ENCODE measurements at regions not wholly inside any gene's neighbourhood (a gene's known extent, or its start where the extent isn't known, plus 50 kb on each side); places are given as distances from the start of the nearest gene placed in this dataset.

DNA sequence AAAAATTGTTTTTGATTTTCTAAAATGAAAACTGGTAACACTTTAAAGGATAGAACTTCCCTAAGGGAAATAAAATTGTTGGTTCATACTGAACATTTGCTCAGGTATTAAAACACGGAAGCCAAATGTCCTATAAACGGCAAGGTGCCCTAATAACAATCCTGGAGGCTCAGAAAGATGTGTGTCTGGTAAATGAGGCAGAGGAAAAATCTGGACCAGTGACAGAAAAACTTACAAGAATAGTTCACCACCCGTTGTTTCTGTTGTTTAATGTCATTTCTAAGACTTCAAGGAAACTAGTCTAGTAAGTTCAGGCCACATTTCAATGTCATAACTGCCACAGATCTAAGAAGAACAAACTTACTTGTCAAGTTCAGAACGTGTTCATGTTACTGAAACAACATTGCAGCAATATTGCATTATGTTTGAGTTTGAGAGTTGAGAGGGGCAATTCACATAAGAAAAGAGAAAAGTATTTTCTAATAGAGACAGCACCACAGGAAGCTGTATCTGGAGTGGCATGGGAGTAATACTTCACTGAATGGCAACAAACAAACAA, 476.6 kb downstream of the GRXCR1 start:
- Histone ChIP-seq H3K4me3 (ENCODE audit: low read length) (no peak overlapping the region), H3K27me3 (ENCODE audit: control insufficient read depth, insufficient read depth, low read length) (no peaks in the 10 kb centered on the region), H3K4me1 (ENCODE audit: control insufficient read depth, insufficient read depth, low read length) (no peaks in the 10 kb centered on the region), H3K9me3 (ENCODE audit: control insufficient read depth, insufficient read depth, low read length) (no peaks in the 10 kb centered on the region), H3K27ac (ENCODE audit: low read length) (no peak overlapping the region), H3K36me3 (ENCODE audit: control insufficient read depth, insufficient read depth, low read length) (no peaks in the 10 kb centered on the region)
- no CpG with 5 or more reads among the region's 4 CpGs for WGBS (ENCODE audit: insufficient coverage, insufficient read length)
- no peak for DNase-seq (ENCODE audit: low read depth, low spot score)

DNA sequence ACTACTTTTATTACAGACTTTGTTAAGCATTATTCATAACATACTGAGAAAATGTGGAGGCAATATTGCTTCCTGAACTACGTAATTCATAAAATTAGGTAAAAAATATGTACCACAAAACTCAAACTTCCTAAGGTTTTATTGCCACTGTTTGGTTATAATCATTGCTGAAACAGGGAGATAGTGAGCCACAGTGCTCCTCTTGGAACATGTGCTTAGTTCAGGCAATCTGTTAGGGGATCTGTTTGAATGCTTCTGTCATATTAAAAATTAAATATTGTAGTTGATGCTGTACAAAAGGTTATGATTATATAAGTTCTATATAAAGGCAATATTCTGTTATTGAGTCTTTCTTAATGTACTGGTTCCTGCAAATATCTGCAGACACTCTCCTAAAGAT, 480.7 kb downstream of the GRXCR1 start:
- no CpG with 5 or more reads among the region's 1 CpG for WGBS (ENCODE audit: insufficient coverage, insufficient read length)
- no peak overlapping the region for H3K27ac ChIP-seq (ENCODE audit: low read length)
- no peak overlapping the region for H3K4me3 ChIP-seq (ENCODE audit: low read length)
- H3K4me1 ChIP-seq (ENCODE audit: control insufficient read depth, insufficient read depth, low read length) = no peaks in the 10 kb centered on the region
- no peaks in the 10 kb centered on the region for H3K27me3 ChIP-seq (ENCODE audit: control insufficient read depth, insufficient read depth, low read length)
- no peaks in the 10 kb centered on the region for H3K9me3 ChIP-seq (ENCODE audit: control insufficient read depth, insufficient read depth, low read length)
- no peak for DNase-seq (ENCODE audit: low read depth, low spot score)
- no peaks in the 10 kb centered on the region for H3K36me3 ChIP-seq (ENCODE audit: control insufficient read depth, insufficient read depth, low read length)

DNA sequence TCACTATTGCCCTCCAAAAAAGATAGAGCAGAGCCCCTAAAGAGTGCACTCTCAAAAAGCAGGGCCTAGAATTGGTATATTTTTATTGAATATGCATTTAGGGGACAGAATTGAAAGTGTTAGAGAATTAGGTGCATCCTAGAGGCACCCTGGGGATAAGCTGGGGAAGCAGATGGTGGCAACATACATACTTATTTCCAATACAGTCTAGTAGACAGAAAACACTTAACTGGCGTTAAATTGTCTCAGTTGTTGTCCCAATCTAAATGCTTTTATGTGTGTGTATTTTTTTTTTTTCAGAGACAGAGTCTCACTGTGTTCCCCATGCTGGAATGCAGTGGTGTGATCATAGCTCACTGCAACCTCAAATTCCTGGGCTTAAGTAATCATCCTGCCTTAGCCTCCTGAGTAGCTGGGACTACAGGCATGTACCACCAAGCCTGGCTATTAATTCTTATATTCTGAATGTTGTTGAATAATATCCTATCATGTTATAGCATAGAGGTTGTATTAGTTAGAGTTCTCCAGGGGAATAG, 481.8 kb downstream of the GRXCR1 start:
- WGBS (ENCODE audit: insufficient coverage, insufficient read length) = no CpG with 5 or more reads among the region's 1 CpG
- Histone ChIP-seq H3K27me3 (ENCODE audit: control insufficient read depth, insufficient read depth, low read length) (no peaks in the 10 kb centered on the region), H3K27ac (ENCODE audit: low read length) (no peak overlapping the region), H3K4me3 (ENCODE audit: low read length) (no peak overlapping the region), H3K9me3 (ENCODE audit: control insufficient read depth, insufficient read depth, low read length) (no peaks in the 10 kb centered on the region), H3K36me3 (ENCODE audit: control insufficient read depth, insufficient read depth, low read length) (no peaks in the 10 kb centered on the region), H3K4me1 (ENCODE audit: control insufficient read depth, insufficient read depth, low read length) (no peaks in the 10 kb centered on the region)
- no peak for DNase-seq (ENCODE audit: low read depth, low spot score)

GRCh38 chr4:43379016-43379415, 486.5 kb downstream of the GRXCR1 start:
- no peak overlapping the region for H3K27ac ChIP-seq (ENCODE audit: low read length)
- no peaks in the 10 kb centered on the region for H3K9me3 ChIP-seq (ENCODE audit: control insufficient read depth, insufficient read depth, low read length)
- no peaks in the 10 kb centered on the region for H3K36me3 ChIP-seq (ENCODE audit: control insufficient read depth, insufficient read depth, low read length)
- 100% methylated on average over 1 of the region's 1 CpG for WGBS (ENCODE audit: insufficient coverage, insufficient read length)
- no peaks in the 10 kb centered on the region; the same call in 1 of the 2 replicates for H3K4me1 ChIP-seq (ENCODE audit: control insufficient read depth, insufficient read depth, low read length)
- no peaks in the 10 kb centered on the region for H3K27me3 ChIP-seq (ENCODE audit: control insufficient read depth, insufficient read depth, low read length)
- H3K4me3 ChIP-seq (ENCODE audit: low read length) = no peak overlapping the region
- no peak for DNase-seq (ENCODE audit: low read depth, low spot score)

- peak; percentile 2 for DNase-seq (ENCODE audit: low read depth, low spot score)
- no CpG with 5 or more reads among the region's 2 CpGs for WGBS (ENCODE audit: insufficient coverage, insufficient read length)
- Histone ChIP-seq H3K4me1 (ENCODE audit: control insufficient read depth, insufficient read depth, low read length) (no peaks in the 10 kb centered on the region; the same call in 1 of the 2 replicates), H3K27ac (ENCODE audit: low read length) (no peak overlapping the region), H3K4me3 (ENCODE audit: low read length) (no peak overlapping the region), H3K27me3 (ENCODE audit: control insufficient read depth, insufficient read depth, low read length) (no peaks in the 10 kb centered on the region), H3K9me3 (ENCODE audit: control insufficient read depth, insufficient read depth, low read length) (no peaks in the 10 kb centered on the region), H3K36me3 (ENCODE audit: control insufficient read depth, insufficient read depth, low read length) (no peaks in the 10 kb centered on the region)
Measured at GRCh38 chr4:43380093-43380492, 487.6 kb downstream of the GRXCR1 start.

- H3K27ac ChIP-seq (ENCODE audit: low read length) = no peak overlapping the region
- H3K4me3 ChIP-seq (ENCODE audit: low read length) = no peak overlapping the region
- WGBS (ENCODE audit: insufficient coverage, insufficient read length) = no CpG with 5 or more reads among the region's 1 CpG
- H3K36me3 ChIP-seq (ENCODE audit: control insufficient read depth, insufficient read depth, low read length) = no peaks in the 10 kb centered on the region
- no peaks in the 10 kb centered on the region for H3K9me3 ChIP-seq (ENCODE audit: control insufficient read depth, insufficient read depth, low read length)
- no peak for DNase-seq (ENCODE audit: low read depth, low spot score)
- H3K4me1 ChIP-seq (ENCODE audit: control insufficient read depth, insufficient read depth, low read length) = no peaks in the 10 kb centered on the region
- no peaks in the 10 kb centered on the region for H3K27me3 ChIP-seq (ENCODE audit: control insufficient read depth, insufficient read depth, low read length)
Measured at GRCh38 chr4:43391069-43391468, 498.6 kb downstream of the GRXCR1 start.

GRCh38 chr4:43394976-43395375, 502.5 kb downstream of the GRXCR1 start:
- no peaks in the 10 kb centered on the region for H3K4me1 ChIP-seq (ENCODE audit: control insufficient read depth, insufficient read depth, low read length)
- no peak overlapping the region for H3K4me3 ChIP-seq (ENCODE audit: low read length)
- WGBS (ENCODE audit: insufficient coverage, insufficient read length) = no CpG with 5 or more reads among the region's 3 CpGs
- H3K27me3 ChIP-seq (ENCODE audit: control insufficient read depth, insufficient read depth, low read length) = no peaks in the 10 kb centered on the region
- DNase-seq (ENCODE audit: low read depth, low spot score) = no peak
- no peaks in the 10 kb centered on the region for H3K36me3 ChIP-seq (ENCODE audit: control insufficient read depth, insufficient read depth, low read length)
- no peaks in the 10 kb centered on the region for H3K9me3 ChIP-seq (ENCODE audit: control insufficient read depth, insufficient read depth, low read length)
- no peak overlapping the region for H3K27ac ChIP-seq (ENCODE audit: low read length)

DNA sequence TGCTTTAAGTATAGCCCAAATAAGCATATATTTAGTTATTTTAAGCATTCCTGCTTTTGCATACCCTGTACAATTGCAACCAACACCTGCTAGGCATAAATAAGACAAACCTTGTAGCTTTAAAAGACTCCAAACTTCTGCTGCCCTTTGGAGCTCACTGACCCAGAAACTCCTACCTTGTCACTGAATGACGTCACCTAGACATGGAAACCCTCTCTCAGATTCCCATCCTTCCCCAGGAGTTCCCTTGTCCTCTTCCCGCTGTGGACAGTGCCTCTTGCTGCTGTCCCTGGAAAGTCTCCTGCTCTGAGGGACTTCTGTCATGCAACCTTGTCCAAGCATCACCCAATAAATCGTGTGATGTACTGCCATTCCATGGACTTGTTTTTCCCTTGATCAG, 507.2 kb downstream of the GRXCR1 start:
- WGBS (ENCODE audit: insufficient coverage, insufficient read length) = no CpG with 5 or more reads among the region's 3 CpGs

GRCh38 chr4:43402393-43402792, 509.9 kb downstream of the GRXCR1 start:
- H3K4me3 ChIP-seq (ENCODE audit: low read length) = no peak overlapping the region
- H3K27ac ChIP-seq (ENCODE audit: low read length) = no peak overlapping the region
- no peaks in the 10 kb centered on the region for H3K36me3 ChIP-seq (ENCODE audit: control insufficient read depth, insufficient read depth, low read length)
- no peaks in the 10 kb centered on the region for H3K27me3 ChIP-seq (ENCODE audit: control insufficient read depth, insufficient read depth, low read length)
- no CpG with 5 or more reads among the region's 1 CpG for WGBS (ENCODE audit: insufficient coverage, insufficient read length)
- H3K9me3 ChIP-seq (ENCODE audit: control insufficient read depth, insufficient read depth, low read length) = no peaks in the 10 kb centered on the region
- no peaks in the 10 kb centered on the region for H3K4me1 ChIP-seq (ENCODE audit: control insufficient read depth, insufficient read depth, low read length)
- no peak for DNase-seq (ENCODE audit: low read depth, low spot score)

More for the DNA sequence above, 507.2 kb downstream of the GRXCR1 start:
- Histone ChIP-seq H3K36me3 (ENCODE audit: control insufficient read depth, insufficient read depth, low read length) (no peaks in the 10 kb centered on the region), H3K27ac (ENCODE audit: low read length) (no peak overlapping the region), H3K9me3 (ENCODE audit: control insufficient read depth, insufficient read depth, low read length) (no peaks in the 10 kb centered on the region), H3K4me1 (ENCODE audit: control insufficient read depth, insufficient read depth, low read length) (no peaks in the 10 kb centered on the region), H3K4me3 (ENCODE audit: low read length) (no peak overlapping the region), H3K27me3 (ENCODE audit: control insufficient read depth, insufficient read depth, low read length) (no peaks in the 10 kb centered on the region)
- DNase-seq (ENCODE audit: low read depth, low spot score) = no peak

GRCh38 chr4:43410636-43411035, 518.1 kb downstream of the GRXCR1 start:
- no CpG with 5 or more reads among the region's 9 CpGs for WGBS (ENCODE audit: insufficient coverage, insufficient read length)
- H3K36me3 ChIP-seq (ENCODE audit: control insufficient read depth, insufficient read depth, low read length) = no peaks in the 10 kb centered on the region
- no peak overlapping the region for H3K4me3 ChIP-seq (ENCODE audit: low read length)
- H3K27ac ChIP-seq (ENCODE audit: low read length) = no peak overlapping the region
- no peaks in the 10 kb centered on the region for H3K27me3 ChIP-seq (ENCODE audit: control insufficient read depth, insufficient read depth, low read length)
- H3K9me3 ChIP-seq (ENCODE audit: control insufficient read depth, insufficient read depth, low read length) = no peaks in the 10 kb centered on the region
- DNase-seq (ENCODE audit: low read depth, low spot score) = no peak
- no peaks in the 10 kb centered on the region for H3K4me1 ChIP-seq (ENCODE audit: control insufficient read depth, insufficient read depth, low read length)

DNA sequence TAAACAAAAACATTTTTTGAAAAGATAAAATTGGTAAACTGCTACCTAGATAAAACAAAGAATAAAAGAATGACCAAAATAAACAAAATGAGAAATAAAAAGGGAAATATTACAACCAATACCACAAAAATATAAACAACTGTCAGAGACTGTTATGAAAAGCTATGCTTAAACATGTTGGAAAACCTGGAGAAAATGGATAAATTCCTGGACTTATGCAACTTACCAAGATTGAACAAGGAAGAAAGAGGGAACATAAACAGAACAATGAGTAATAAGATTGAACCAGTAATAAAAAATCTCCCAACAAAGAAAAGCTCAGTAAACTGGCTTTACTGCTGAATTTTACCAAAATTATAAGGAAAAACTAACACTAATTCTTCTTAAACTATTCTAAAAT, 518.7 kb downstream of the GRXCR1 start:
- Histone ChIP-seq H3K9me3 (ENCODE audit: control insufficient read depth, insufficient read depth, low read length) (no peaks in the 10 kb centered on the region), H3K27me3 (ENCODE audit: control insufficient read depth, insufficient read depth, low read length) (no peaks in the 10 kb centered on the region), H3K4me1 (ENCODE audit: control insufficient read depth, insufficient read depth, low read length) (no peaks in the 10 kb centered on the region), H3K4me3 (ENCODE audit: low read length) (no peak overlapping the region), H3K27ac (ENCODE audit: low read length) (no peak overlapping the region), H3K36me3 (ENCODE audit: control insufficient read depth, insufficient read depth, low read length) (no peaks in the 10 kb centered on the region)
- DNase-seq (ENCODE audit: low read depth, low spot score) = no peak
